ENCODE measurements at regions not wholly inside any gene's neighbourhood (a gene's known extent, or its start where the extent isn't known, plus 50 kb on each side); places are given as distances from the start of the nearest gene placed in this dataset.

GRCh38 chr6:142645663-142646062 lies 299.3 kb downstream of the HIVEP2 start:
- CTCF ChIA-PET, result no interaction called here
- ATAC-seq (no peak), DNase-seq (ENCODE audit: low spot score) (no peak)
- POLR2A ChIA-PET, result no interaction called here
- Mint-ChIP-seq H3K9me3 (peaks cover 20% of the 10 kb centered on the region), H3K4me3 (no peak overlapping the region), H3K27me3 (ENCODE audit: low read depth) (peaks cover 4% of the 10 kb centered on the region; the same call in 1 of the 2 replicates), H3K27ac (peak overlapping the region; percentile 93), H3K4me1 (peaks cover 46% of the 10 kb centered on the region), H3K36me3 (peaks cover 25% of the 10 kb centered on the region)
- TF ChIP-seq GTF2I (CRISPR knock-in tag; conservative IDR thresholded peaks at IDR 0.05) (0 out of 2 replicates have a peak, but pooled peaks have one; percentile 56), ZNF416 (CRISPR knock-in tag; IDR thresholded peaks at IDR 0.05) (no peak)

DNA sequence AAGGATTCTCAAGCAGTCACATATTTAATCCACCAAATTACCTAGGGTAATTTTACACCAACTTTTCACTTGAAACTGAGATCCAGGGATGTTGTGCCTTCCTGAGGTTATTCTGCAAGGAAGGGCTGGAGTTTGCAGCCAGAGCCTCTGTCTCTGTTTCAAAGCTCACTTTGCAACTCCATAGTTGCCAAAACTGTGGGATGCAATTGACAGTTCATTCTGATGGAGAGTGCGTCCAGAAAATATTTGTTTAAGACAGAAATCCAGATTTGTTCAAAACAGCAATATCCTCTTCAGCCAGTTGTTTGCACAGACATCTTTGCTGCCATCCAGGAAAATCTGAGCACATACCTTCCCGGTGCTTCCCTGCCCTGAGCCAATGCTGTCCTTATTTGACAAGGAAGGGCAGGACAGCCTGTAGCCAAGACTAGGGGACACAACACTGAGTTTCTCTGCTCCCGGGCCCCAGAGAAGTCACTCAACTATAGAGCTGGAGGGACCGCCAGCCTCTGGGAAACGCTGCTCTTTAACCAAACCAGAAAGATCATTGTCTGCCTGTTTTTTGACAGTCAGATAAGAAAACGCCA lies 297.4 kb downstream of the HIVEP2 start:
- DNase-seq (ENCODE audit: low spot score) (peak; percentile 20), ATAC-seq (peak; percentile 76)
- CTCF ChIA-PET, result interaction anchor here (0.9 kb wide), 1 partner anchor 173 kb away, joined by 3 read pairs; no protein-coding TSS in a partner anchor
- Mint-ChIP-seq H3K4me3 (peak overlapping the region; percentile 4; the same call in 1 of the 2 replicates), H3K36me3 (peaks cover 15% of the 10 kb centered on the region), H3K27me3 (ENCODE audit: low read depth) (peaks cover 4% of the 10 kb centered on the region; the same call in 1 of the 2 replicates), H3K9me3 (peaks cover 9% of the 10 kb centered on the region), H3K4me1 (peaks cover 62% of the 10 kb centered on the region), H3K27ac (peak overlapping the region; percentile 93)
- no peak for TF ChIP-seq ZBTB21 (CRISPR knock-in tag; IDR thresholded peaks at IDR 0.05; ENCODE audit: borderline replicate concordance)
- no peak for TF ChIP-seq IRF1 (CRISPR knock-in tag; IDR thresholded peaks at IDR 0.05)
- TF ChIP-seq NFYB (CRISPR knock-in tag; conservative IDR thresholded peaks at IDR 0.05; ENCODE audit: low read depth), result no peak
- TF ChIP-seq, protein P1, sequence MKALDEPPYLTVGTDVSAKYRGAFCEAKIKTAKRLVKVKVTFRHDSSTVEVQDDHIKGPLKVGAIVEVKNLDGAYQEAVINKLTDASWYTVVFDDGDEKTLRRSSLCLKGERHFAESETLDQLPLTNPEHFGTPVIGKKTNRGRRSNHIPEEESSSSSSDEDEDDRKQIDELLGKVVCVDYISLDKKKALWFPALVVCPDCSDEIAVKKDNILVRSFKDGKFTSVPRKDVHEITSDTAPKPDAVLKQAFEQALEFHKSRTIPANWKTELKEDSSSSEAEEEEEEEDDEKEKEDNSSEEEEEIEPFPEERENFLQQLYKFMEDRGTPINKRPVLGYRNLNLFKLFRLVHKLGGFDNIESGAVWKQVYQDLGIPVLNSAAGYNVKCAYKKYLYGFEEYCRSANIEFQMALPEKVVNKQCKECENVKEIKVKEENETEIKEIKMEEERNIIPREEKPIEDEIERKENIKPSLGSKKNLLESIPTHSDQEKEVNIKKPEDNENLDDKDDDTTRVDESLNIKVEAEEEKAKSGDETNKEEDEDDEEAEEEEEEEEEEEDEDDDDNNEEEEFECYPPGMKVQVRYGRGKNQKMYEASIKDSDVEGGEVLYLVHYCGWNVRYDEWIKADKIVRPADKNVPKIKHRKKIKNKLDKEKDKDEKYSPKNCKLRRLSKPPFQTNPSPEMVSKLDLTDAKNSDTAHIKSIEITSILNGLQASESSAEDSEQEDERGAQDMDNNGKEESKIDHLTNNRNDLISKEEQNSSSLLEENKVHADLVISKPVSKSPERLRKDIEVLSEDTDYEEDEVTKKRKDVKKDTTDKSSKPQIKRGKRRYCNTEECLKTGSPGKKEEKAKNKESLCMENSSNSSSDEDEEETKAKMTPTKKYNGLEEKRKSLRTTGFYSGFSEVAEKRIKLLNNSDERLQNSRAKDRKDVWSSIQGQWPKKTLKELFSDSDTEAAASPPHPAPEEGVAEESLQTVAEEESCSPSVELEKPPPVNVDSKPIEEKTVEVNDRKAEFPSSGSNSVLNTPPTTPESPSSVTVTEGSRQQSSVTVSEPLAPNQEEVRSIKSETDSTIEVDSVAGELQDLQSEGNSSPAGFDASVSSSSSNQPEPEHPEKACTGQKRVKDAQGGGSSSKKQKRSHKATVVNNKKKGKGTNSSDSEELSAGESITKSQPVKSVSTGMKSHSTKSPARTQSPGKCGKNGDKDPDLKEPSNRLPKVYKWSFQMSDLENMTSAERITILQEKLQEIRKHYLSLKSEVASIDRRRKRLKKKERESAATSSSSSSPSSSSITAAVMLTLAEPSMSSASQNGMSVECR (CRISPR knock-in tag; IDR thresholded peaks at IDR 0.05; ENCODE audit: borderline replicate concordance), result no peak
- TF ChIP-seq GTF2I (CRISPR knock-in tag; conservative IDR thresholded peaks at IDR 0.05), result no peak
- no peak for TF ChIP-seq PRRX2 (CRISPR knock-in tag; IDR thresholded peaks at IDR 0.05)
- TF ChIP-seq, protein P2, sequence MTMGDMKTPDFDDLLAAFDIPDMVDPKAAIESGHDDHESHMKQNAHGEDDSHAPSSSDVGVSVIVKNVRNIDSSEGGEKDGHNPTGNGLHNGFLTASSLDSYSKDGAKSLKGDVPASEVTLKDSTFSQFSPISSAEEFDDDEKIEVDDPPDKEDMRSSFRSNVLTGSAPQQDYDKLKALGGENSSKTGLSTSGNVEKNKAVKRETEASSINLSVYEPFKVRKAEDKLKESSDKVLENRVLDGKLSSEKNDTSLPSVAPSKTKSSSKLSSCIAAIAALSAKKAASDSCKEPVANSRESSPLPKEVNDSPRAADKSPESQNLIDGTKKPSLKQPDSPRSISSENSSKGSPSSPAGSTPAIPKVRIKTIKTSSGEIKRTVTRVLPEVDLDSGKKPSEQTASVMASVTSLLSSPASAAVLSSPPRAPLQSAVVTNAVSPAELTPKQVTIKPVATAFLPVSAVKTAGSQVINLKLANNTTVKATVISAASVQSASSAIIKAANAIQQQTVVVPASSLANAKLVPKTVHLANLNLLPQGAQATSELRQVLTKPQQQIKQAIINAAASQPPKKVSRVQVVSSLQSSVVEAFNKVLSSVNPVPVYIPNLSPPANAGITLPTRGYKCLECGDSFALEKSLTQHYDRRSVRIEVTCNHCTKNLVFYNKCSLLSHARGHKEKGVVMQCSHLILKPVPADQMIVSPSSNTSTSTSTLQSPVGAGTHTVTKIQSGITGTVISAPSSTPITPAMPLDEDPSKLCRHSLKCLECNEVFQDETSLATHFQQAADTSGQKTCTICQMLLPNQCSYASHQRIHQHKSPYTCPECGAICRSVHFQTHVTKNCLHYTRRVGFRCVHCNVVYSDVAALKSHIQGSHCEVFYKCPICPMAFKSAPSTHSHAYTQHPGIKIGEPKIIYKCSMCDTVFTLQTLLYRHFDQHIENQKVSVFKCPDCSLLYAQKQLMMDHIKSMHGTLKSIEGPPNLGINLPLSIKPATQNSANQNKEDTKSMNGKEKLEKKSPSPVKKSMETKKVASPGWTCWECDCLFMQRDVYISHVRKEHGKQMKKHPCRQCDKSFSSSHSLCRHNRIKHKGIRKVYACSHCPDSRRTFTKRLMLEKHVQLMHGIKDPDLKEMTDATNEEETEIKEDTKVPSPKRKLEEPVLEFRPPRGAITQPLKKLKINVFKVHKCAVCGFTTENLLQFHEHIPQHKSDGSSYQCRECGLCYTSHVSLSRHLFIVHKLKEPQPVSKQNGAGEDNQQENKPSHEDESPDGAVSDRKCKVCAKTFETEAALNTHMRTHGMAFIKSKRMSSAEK (CRISPR knock-in tag; IDR thresholded peaks at IDR 0.05; ENCODE audit: borderline replicate concordance), result no peak
- TF ChIP-seq CREM (CRISPR knock-in tag; IDR thresholded peaks at IDR 0.05), result no peak
- TF ChIP-seq NFATC4 (CRISPR knock-in tag; IDR thresholded peaks at IDR 0.05), result no peak
- TF ChIP-seq AFF4 (CRISPR knock-in tag; IDR thresholded peaks at IDR 0.05; ENCODE audit: borderline replicate concordance), result no peak
- TF ChIP-seq, protein P3, sequence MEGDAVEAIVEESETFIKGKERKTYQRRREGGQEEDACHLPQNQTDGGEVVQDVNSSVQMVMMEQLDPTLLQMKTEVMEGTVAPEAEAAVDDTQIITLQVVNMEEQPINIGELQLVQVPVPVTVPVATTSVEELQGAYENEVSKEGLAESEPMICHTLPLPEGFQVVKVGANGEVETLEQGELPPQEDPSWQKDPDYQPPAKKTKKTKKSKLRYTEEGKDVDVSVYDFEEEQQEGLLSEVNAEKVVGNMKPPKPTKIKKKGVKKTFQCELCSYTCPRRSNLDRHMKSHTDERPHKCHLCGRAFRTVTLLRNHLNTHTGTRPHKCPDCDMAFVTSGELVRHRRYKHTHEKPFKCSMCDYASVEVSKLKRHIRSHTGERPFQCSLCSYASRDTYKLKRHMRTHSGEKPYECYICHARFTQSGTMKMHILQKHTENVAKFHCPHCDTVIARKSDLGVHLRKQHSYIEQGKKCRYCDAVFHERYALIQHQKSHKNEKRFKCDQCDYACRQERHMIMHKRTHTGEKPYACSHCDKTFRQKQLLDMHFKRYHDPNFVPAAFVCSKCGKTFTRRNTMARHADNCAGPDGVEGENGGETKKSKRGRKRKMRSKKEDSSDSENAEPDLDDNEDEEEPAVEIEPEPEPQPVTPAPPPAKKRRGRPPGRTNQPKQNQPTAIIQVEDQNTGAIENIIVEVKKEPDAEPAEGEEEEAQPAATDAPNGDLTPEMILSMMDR (IDR thresholded peaks at IDR 0.05), result no peak
- POLR2A ChIA-PET, result no interaction called here

All from WTC11 (cell line).